ENCODE measurements at regions not wholly inside any gene's neighbourhood (a gene's known extent, or its start where the extent isn't known, plus 50 kb on each side); places are given as distances from the start of the nearest gene placed in this dataset.

DNA sequence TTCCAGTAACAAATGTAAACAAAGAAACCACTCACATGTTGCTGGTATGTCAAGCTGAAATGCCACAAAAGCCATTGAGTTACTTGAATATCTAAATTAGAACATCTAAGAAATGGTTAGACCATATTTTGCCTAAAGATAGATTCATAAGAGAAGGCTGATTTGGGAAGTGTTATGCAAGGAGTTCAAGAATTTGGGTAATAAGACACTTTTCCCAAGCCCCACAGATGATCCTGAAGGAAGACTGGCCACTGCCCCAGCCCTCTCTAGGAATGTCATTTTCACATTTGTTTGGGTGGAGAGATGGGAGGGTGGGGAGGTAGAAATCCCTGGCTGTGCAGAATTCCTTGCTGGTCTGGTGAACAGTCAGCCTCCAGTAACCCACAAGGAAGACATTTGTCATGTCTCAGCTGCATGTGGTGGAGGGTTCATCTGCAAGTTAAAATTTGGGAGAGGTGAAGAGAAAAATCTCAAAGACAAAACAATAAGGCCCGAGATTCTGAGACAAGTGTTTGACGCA lies 427.2 kb upstream of the KLF6 start:
- Histone ChIP-seq H3K9me3 (ENCODE audit: control insufficient read depth in 4 of 4, low read length in 3 of 4) (no peaks in the 10 kb centered on the region), H3K27ac (ENCODE audit: low read depth in 1 of 2, low read length in 2 of 2) (no peak overlapping the region), H3K4me3 (ENCODE audit: low read depth in 1 of 3, low read length in 3 of 3) (no peak overlapping the region), H3K27me3 (ENCODE audit: control insufficient read depth in 4 of 4, insufficient read depth in 4 of 4, low read length in 3 of 4) (peaks cover 0 to 3% (median 0%) of the 10 kb centered on the region in 4 donors), H3K9ac (ENCODE audit: low read depth in 1 of 2, low read length in 2 of 2) (no peak overlapping the region), H3K36me3 (ENCODE audit: control insufficient read depth in 4 of 4, insufficient read depth in 3 of 4, low read depth in 1 of 4, low read length in 3 of 4) (no peaks in the 10 kb centered on the region), H3K4me1 (ENCODE audit: control insufficient read depth in 4 of 4, insufficient read depth in 4 of 4, low read length in 3 of 4) (no peaks in the 10 kb centered on the region)
- 88% methylated on average over 2 of the region's 2 CpGs for WGBS
- DNase-seq (ENCODE audit: low spot score): no peak
- TF ChIP-seq HNF4G (IDR thresholded peaks at IDR 0.05) (no peak), GABPA (IDR thresholded peaks at IDR 0.05 in 1 of 2, conservative IDR thresholded peaks at IDR 0.05 in 1 of 2) (no peak), TAF1 (conservative IDR thresholded peaks at IDR 0.05) (no peak), FOXA1 (IDR thresholded peaks at IDR 0.05) (no peak), YY1 (IDR thresholded peaks at IDR 0.05) (no peak), EGR1 (IDR thresholded peaks at IDR 0.05; ENCODE audit: low read depth in 2 of 2) (no peak), FOXA2 (IDR thresholded peaks at IDR 0.05) (no peak), SP1 (IDR thresholded peaks at IDR 0.05) (no peak), NR2F2 (IDR thresholded peaks at IDR 0.05) (no peak), JUND (IDR thresholded peaks at IDR 0.05) (no peak), HNF4A (conservative IDR thresholded peaks at IDR 0.05) (no peak), RAD21 (IDR thresholded peaks at IDR 0.05) (no peak), RXRA (IDR thresholded peaks at IDR 0.05) (no peak)
- TF ChIP-seq, protein P1, sequence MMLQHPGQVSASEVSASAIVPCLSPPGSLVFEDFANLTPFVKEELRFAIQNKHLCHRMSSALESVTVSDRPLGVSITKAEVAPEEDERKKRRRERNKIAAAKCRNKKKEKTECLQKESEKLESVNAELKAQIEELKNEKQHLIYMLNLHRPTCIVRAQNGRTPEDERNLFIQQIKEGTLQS (IDR thresholded peaks at IDR 0.05): no peak
- TF ChIP-seq, protein P2, sequence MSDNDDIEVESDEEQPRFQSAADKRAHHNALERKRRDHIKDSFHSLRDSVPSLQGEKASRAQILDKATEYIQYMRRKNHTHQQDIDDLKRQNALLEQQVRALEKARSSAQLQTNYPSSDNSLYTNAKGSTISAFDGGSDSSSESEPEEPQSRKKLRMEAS (IDR thresholded peaks at IDR 0.05): no peak
- TF ChIP-seq, protein P3, sequence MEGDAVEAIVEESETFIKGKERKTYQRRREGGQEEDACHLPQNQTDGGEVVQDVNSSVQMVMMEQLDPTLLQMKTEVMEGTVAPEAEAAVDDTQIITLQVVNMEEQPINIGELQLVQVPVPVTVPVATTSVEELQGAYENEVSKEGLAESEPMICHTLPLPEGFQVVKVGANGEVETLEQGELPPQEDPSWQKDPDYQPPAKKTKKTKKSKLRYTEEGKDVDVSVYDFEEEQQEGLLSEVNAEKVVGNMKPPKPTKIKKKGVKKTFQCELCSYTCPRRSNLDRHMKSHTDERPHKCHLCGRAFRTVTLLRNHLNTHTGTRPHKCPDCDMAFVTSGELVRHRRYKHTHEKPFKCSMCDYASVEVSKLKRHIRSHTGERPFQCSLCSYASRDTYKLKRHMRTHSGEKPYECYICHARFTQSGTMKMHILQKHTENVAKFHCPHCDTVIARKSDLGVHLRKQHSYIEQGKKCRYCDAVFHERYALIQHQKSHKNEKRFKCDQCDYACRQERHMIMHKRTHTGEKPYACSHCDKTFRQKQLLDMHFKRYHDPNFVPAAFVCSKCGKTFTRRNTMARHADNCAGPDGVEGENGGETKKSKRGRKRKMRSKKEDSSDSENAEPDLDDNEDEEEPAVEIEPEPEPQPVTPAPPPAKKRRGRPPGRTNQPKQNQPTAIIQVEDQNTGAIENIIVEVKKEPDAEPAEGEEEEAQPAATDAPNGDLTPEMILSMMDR (IDR thresholded peaks at IDR 0.05; ENCODE audit: low read depth, low read length, missing input control): no peak
- TF ChIP-seq, protein P4, sequence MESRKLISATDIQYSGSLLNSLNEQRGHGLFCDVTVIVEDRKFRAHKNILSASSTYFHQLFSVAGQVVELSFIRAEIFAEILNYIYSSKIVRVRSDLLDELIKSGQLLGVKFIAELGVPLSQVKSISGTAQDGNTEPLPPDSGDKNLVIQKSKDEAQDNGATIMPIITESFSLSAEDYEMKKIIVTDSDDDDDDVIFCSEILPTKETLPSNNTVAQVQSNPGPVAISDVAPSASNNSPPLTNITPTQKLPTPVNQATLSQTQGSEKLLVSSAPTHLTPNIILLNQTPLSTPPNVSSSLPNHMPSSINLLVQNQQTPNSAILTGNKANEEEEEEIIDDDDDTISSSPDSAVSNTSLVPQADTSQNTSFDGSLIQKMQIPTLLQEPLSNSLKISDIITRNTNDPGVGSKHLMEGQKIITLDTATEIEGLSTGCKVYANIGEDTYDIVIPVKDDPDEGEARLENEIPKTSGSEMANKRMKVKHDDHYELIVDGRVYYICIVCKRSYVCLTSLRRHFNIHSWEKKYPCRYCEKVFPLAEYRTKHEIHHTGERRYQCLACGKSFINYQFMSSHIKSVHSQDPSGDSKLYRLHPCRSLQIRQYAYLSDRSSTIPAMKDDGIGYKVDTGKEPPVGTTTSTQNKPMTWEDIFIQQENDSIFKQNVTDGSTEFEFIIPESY (IDR thresholded peaks at IDR 0.05): no peak
- TF ChIP-seq, protein P5, sequence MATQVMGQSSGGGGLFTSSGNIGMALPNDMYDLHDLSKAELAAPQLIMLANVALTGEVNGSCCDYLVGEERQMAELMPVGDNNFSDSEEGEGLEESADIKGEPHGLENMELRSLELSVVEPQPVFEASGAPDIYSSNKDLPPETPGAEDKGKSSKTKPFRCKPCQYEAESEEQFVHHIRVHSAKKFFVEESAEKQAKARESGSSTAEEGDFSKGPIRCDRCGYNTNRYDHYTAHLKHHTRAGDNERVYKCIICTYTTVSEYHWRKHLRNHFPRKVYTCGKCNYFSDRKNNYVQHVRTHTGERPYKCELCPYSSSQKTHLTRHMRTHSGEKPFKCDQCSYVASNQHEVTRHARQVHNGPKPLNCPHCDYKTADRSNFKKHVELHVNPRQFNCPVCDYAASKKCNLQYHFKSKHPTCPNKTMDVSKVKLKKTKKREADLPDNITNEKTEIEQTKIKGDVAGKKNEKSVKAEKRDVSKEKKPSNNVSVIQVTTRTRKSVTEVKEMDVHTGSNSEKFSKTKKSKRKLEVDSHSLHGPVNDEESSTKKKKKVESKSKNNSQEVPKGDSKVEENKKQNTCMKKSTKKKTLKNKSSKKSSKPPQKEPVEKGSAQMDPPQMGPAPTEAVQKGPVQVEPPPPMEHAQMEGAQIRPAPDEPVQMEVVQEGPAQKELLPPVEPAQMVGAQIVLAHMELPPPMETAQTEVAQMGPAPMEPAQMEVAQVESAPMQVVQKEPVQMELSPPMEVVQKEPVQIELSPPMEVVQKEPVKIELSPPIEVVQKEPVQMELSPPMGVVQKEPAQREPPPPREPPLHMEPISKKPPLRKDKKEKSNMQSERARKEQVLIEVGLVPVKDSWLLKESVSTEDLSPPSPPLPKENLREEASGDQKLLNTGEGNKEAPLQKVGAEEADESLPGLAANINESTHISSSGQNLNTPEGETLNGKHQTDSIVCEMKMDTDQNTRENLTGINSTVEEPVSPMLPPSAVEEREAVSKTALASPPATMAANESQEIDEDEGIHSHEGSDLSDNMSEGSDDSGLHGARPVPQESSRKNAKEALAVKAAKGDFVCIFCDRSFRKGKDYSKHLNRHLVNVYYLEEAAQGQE (IDR thresholded peaks at IDR 0.05): no peak

All from liver (tissue), 8 donors.